IPS DF 6.9 (cell line): ENCODE measurements at regions not wholly inside any gene's neighbourhood (a gene's known extent, or its start where the extent isn't known, plus 50 kb on each side); places are given as distances from the start of the nearest gene placed in this dataset.

Experiments used
- DNase-seq: peaks from one replicate; pipeline ENCODE4 v3.0.0-alpha.2; 2013; ENCODE audit warnings: low read depth, low spot score
- H3K27ac ChIP-seq: one replicate; pipeline ENCODE4 v1.5.1; 2013; ENCODE audit warnings: low read length, control low read depth
- H3K27me3 ChIP-seq: 2 replicates; pipeline ENCODE4 v1.6.1; 2013; ENCODE audit warnings: mild to moderate bottlenecking, low read length; ENCODE audit not compliant: control insufficient read depth, insufficient read depth
- H3K36me3 ChIP-seq: 2 replicates; pipeline ENCODE4 v1.6.1; 2013; ENCODE audit warnings: low read length; ENCODE audit not compliant: control insufficient read depth, insufficient read depth
- H3K4me1 ChIP-seq: 2 replicates; pipeline ENCODE4 v1.6.1; 2013; ENCODE audit warnings: low read length; ENCODE audit not compliant: control insufficient read depth, insufficient read depth
- H3K4me3 ChIP-seq: 2 replicates; pipeline ENCODE4 v1.5.1; 2013; ENCODE audit warnings: mild to moderate bottlenecking, low read length
- H3K9me3 ChIP-seq: 2 replicates; pipeline ENCODE4 v1.6.1; 2013; ENCODE audit warnings: low read length, inconsistent platforms; ENCODE audit not compliant: control insufficient read depth, insufficient read depth
- WGBS: extraction: QIAGEN DNeasy Blood & Tissue Kit; methylation state at CpG from one replicate; pipeline ENCODE4 v1.1.7; 2013; ENCODE audit warnings: mixed read lengths, missing lambda C conversion rate; ENCODE audit not compliant: insufficient read length, insufficient coverage; 5-methylcytosine and 5-hydroxymethylcytosine counted together

DNA sequence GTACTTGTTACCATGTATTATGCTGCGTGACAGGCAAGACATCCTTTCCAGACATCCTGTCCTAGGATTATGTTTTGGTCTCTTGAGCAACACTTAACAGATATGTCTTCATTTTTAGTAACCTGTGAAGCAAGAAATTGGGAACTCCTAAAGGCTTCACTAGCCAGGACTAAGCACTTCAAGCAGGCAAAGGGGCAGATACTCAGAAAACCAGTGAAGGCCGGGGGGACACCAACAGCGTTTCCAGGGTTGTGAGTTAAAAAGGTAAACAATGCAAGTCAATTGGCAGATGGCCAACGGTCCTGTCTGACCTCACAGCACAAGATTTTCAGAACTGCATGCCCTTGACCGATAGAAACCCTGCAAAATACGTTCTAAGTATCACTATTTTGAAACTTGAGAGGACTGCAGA, 77.6 kb upstream of the SFMBT2 start:
- 0 out of 2 replicates have a peak, but pooled peaks cover 1% of the 10 kb centered on the region for H3K9me3 ChIP-seq
- H3K4me1 ChIP-seq: no peaks in the 10 kb centered on the region
- H3K4me3 ChIP-seq: no peak overlapping the region
- no peak for DNase-seq
- H3K27me3 ChIP-seq: no peaks in the 10 kb centered on the region; the same call in 1 of the 2 replicates
- WGBS: no CpG with 5 or more reads among the region's 6 CpGs
- no peaks in the 10 kb centered on the region for H3K36me3 ChIP-seq
- no peak overlapping the region for H3K27ac ChIP-seq

- H3K4me3 ChIP-seq: no peak overlapping the region
- no peaks in the 10 kb centered on the region for H3K4me1 ChIP-seq
- no peak overlapping the region for H3K27ac ChIP-seq
- no peaks in the 10 kb centered on the region for H3K27me3 ChIP-seq
- no peak for DNase-seq
- no CpG with 5 or more reads among the region's 2 CpGs for WGBS
- H3K9me3 ChIP-seq: 0 out of 2 replicates have a peak, but pooled peaks cover 1% of the 10 kb centered on the region
- H3K36me3 ChIP-seq: no peaks in the 10 kb centered on the region
These were observed 76.7 kb upstream of the SFMBT2 start for GRCh38 chr10:7487528-7487927.

GRCh38 chr10:7486528-7486927, 75.7 kb upstream of the SFMBT2 start:
- no peaks in the 10 kb centered on the region for H3K4me1 ChIP-seq
- no peak overlapping the region for H3K27ac ChIP-seq
- DNase-seq: no peak
- no peaks in the 10 kb centered on the region for H3K27me3 ChIP-seq
- 0 out of 2 replicates have a peak, but pooled peaks cover 1% of the 10 kb centered on the region for H3K9me3 ChIP-seq
- no peaks in the 10 kb centered on the region for H3K36me3 ChIP-seq
- no CpG with 5 or more reads among the region's 6 CpGs for WGBS
- no peak overlapping the region for H3K4me3 ChIP-seq

- Histone ChIP-seq H3K27me3 (no peaks in the 10 kb centered on the region), H3K27ac (no peak overlapping the region), H3K9me3 (no peaks in the 10 kb centered on the region), H3K4me1 (no peaks in the 10 kb centered on the region), H3K4me3 (no peak overlapping the region), H3K36me3 (no peaks in the 10 kb centered on the region)
- no CpG with 5 or more reads among the region's 13 CpGs for WGBS
- DNase-seq: no peak
These were observed 75.0 kb upstream of the SFMBT2 start for GRCh38 chr10:7485799-7486198.

GRCh38 chr10:7485244-7485556, 74.4 kb upstream of the SFMBT2 start:
- Histone ChIP-seq H3K27me3 (no peaks in the 10 kb centered on the region), H3K4me1 (no peaks in the 10 kb centered on the region), H3K9me3 (no peaks in the 10 kb centered on the region), H3K4me3 (no peak overlapping the region), H3K36me3 (no peaks in the 10 kb centered on the region), H3K27ac (no peak overlapping the region)
- DNase-seq: no peak
- no CpG with 5 or more reads among the region's 9 CpGs for WGBS

DNA sequence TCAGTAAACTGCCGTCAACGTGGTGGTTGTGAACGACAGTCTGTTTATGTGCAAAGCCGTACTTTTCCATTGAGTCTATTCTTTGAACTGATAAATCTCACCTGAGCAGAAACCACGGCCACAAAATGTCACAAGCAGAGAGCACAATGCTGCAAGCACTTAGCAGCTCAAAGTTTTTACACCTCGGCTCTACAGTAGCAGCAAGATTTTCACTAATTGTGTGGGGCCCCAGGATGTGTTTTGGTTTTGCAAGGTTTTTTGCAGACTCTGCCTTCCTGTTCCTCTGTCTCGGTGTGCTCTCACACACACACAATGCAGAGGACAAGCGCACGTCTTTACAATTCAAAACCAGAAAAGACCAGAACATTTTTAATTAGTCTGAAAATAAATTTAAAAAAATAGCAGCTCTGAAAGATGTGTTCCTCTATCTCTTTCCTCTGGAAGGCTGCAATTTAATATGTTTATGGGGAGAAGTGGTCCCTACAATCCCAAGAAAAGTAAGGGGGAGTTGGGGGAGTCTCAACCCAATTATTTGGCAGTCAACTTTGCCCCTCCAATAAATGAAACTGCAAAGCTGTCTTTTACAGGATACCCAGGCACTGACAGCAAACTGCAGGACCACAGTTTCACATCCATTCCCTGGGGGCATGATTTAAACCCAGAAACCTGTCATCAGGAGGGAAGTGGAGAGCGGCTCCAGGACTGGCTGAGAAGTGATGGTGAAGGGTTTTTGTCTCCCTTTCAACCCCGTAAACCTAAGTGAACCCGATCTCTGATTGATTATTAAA, 73.8 kb upstream of the SFMBT2 start:
- no peaks in the 10 kb centered on the region for H3K36me3 ChIP-seq
- no peak for DNase-seq
- no CpG with 5 or more reads among the region's 12 CpGs for WGBS
- no peaks in the 10 kb centered on the region for H3K9me3 ChIP-seq
- no peak overlapping the region for H3K27ac ChIP-seq
- no peaks in the 10 kb centered on the region for H3K27me3 ChIP-seq
- no peaks in the 10 kb centered on the region for H3K4me1 ChIP-seq
- H3K4me3 ChIP-seq: no peak overlapping the region

DNA sequence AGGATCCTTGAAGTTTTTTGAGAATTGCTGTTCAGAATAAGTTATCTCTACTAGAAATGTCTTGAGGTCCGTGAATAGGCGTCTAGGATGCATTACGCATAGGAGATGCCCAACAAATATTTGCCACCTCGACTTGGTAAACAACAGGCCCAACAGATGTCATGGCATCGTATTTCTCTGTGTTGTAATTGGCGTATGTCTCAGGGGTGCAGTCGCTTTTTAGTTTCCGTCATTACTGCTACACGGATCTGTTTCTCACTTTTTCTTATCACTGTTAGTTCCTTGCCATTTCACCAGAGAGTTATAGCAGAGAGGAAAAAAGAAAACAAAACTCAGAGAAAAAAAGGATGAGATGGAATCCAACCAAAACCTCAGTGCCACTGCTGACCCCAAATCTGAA, 73.0 kb upstream of the SFMBT2 start:
- H3K27me3 ChIP-seq: no peaks in the 10 kb centered on the region
- H3K36me3 ChIP-seq: no peaks in the 10 kb centered on the region
- no peak overlapping the region for H3K4me3 ChIP-seq
- no peaks in the 10 kb centered on the region for H3K4me1 ChIP-seq
- no peak overlapping the region for H3K27ac ChIP-seq
- WGBS: no CpG with 5 or more reads among the region's 9 CpGs
- no peaks in the 10 kb centered on the region for H3K9me3 ChIP-seq
- DNase-seq: no peak

GRCh38 chr10:7482992-7483391, 72.2 kb upstream of the SFMBT2 start:
- no peaks in the 10 kb centered on the region for H3K4me1 ChIP-seq
- H3K36me3 ChIP-seq: no peaks in the 10 kb centered on the region
- H3K9me3 ChIP-seq: no peaks in the 10 kb centered on the region
- no CpG with 5 or more reads among the region's 8 CpGs for WGBS
- H3K4me3 ChIP-seq: no peak overlapping the region
- H3K27ac ChIP-seq: no peak overlapping the region
- DNase-seq: no peak
- H3K27me3 ChIP-seq: no peaks in the 10 kb centered on the region

- no CpG with 5 or more reads among the region's 5 CpGs for WGBS
These were observed 70.5 kb upstream of the SFMBT2 start for GRCh38 chr10:7481368-7481765.

GRCh38 chr10:7480742-7481367, 70.0 kb upstream of the SFMBT2 start:
- Histone ChIP-seq H3K4me3 (no peak overlapping the region), H3K9me3 (no peaks in the 10 kb centered on the region), H3K4me1 (no peaks in the 10 kb centered on the region; the same call in 1 of the 2 replicates), H3K27ac (no peak overlapping the region), H3K27me3 (no peaks in the 10 kb centered on the region), H3K36me3 (no peaks in the 10 kb centered on the region)
- no CpG with 5 or more reads among the region's 8 CpGs for WGBS
- no peak for DNase-seq

More at GRCh38 chr10:7481368-7481765, 70.5 kb upstream of the SFMBT2 start:
- Histone ChIP-seq H3K4me3 (no peak overlapping the region), H3K27me3 (no peaks in the 10 kb centered on the region), H3K27ac (no peak overlapping the region), H3K36me3 (no peaks in the 10 kb centered on the region), H3K4me1 (no peaks in the 10 kb centered on the region), H3K9me3 (no peaks in the 10 kb centered on the region)
- no peak for DNase-seq
